Heart left ventricle (tissue), 16 donors: ENCODE measurements at regions not wholly inside any gene's neighbourhood (a gene's known extent, or its start where the extent isn't known, plus 50 kb on each side); places are given as distances from the start of the nearest gene placed in this dataset.

Experiments used
- ATAC-seq, 4 donors: fragments of 200-7000 bp; cut with Tn5 transposase; one replicate each; pipeline ENCODE4 v1.9.1; 2020 to 2022; ENCODE audit warnings: moderate library complexity in 4 of 4, mild to moderate bottlenecking in 3 of 4, moderate number of reproducible peaks in 1 of 4
- DNase-seq, 5 donors: peaks; one replicate each; pipeline ENCODE4 v3.0.0-alpha.2; 2020
- H3K27ac ChIP-seq, 12 donors: fragments of 200-600 bp; sonication (generic) in 4 of 12; one replicate each; pipeline versions ENCODE4 v1.5.0 to v1.8.0; 2016 to 2022; ENCODE audit warnings: mild to moderate bottlenecking in 2 of 12
- H3K27me3 ChIP-seq, 9 donors: fragments of 200-600 bp; sonication (generic) in 2 of 9; one replicate each; pipeline versions ENCODE4 v1.5.1 to v1.8.0; 2016 to 2022; ENCODE audit warnings: mild to moderate bottlenecking in 3 of 9
- H3K36me3 ChIP-seq, 9 donors: fragments of 200-600 bp; sonication (generic) in 2 of 9; one replicate each; pipeline versions ENCODE4 v1.5.0 to v1.8.0; 2018 to 2022; ENCODE audit warnings: mild to moderate bottlenecking in 2 of 9
- H3K4me1 ChIP-seq, 12 donors: fragments of 200-600 bp; sonication (generic) in 4 of 12; one replicate each; pipeline versions ENCODE4 v1.5.0 to v1.8.0; 2016 to 2022; ENCODE audit warnings: mild to moderate bottlenecking in 3 of 12
- H3K4me3 ChIP-seq, 12 donors: fragments of 200-600 bp; sonication (generic) in 4 of 12; one replicate each; pipeline versions ENCODE4 v1.5.0 to v1.8.0; 2017 to 2022; ENCODE audit warnings: mild to moderate bottlenecking in 9 of 12, moderate library complexity in 4 of 12
- H3K9me3 ChIP-seq, 12 donors: fragments of 200-600 bp; sonication (generic) in 4 of 12; one replicate each; pipeline versions ENCODE4 v1.5.0 to v1.8.0; 2016 to 2022; ENCODE audit warnings: mild to moderate bottlenecking in 1 of 12
- POLR2A ChIP-seq, 2 donors: fragments of 450-650 bp; IDR thresholded peaks; one replicate each; pipeline ENCODE4 v1.6.1; 2017; ENCODE audit warnings: antibody characterized with exemption in 2 of 2, mild to moderate bottlenecking in 2 of 2, moderate library complexity in 2 of 2
- WGBS, 4 donors: extraction: QIAGEN DNeasy Blood & Tissue Kit in 2 of 4; methylation state at CpG; one replicate each; pipeline versions ENCODE4 v1.1.5 to v1.1.7; 2013 to 2018; 5-methylcytosine and 5-hydroxymethylcytosine counted together
- intact Hi-C, 10 donors: fragments of 100-400 bp; cut with DNase I; formaldehyde crosslinking; loops; one replicate each; pipeline versions ENCODE4 v1.11.1 to v1.14.2; 2022
- TF ChIP-seq, protein P1 (sequence below), 12 donors: fragments of 200-600 bp; sonication (generic) in 4 of 12; IDR thresholded peaks; one replicate each; pipeline versions ENCODE4 v1.5.0 to v1.8.0; 2018 to 2022; ENCODE audit warnings: antibody characterized with exemption in 12 of 12, mild to moderate bottlenecking in 5 of 12
- donor health status: ischemic (EF 13 %, LVEDD 7.1; RV severe dilation, severe dysfunction).
- donor health status: healthy with polysubstance abuse.
- donor health status: DM: no; HTN: yes; CAD: no.
- donor health status: DM: no; HTN: no; CAD: no.
- donor health status: ischemic (EF 25% LVEDD 6.9; RV normal size, moderate dysfunction).
- donor health status: ischemic (EF 25% LVEDD 5.7; RV mildly dilated, moderate dysfunction).
- donor health status: healthy.
- donor health status: DM: yes; HTN: yes; CAD: no.
- donor health status: ischemic (EF 35%, LVEDD 5.7; RV mildly dilated, moderate dysfunction).
- donor health status: nonischemic (EF 11% LVEDD 7.7; RV severe dilation, severe dysfunction).
- donor health status: DM: yes; HTN: yes; CAD: no.
- donor health status: PGD.
- donor health status: ischemic (EF 29% LVEDD 5.4; RV normal size, mild dysfunction).
- donor health status: nonischemic (EF 23%, LVEDD 6.1; RV moderate dilation, normal function).

DNA sequence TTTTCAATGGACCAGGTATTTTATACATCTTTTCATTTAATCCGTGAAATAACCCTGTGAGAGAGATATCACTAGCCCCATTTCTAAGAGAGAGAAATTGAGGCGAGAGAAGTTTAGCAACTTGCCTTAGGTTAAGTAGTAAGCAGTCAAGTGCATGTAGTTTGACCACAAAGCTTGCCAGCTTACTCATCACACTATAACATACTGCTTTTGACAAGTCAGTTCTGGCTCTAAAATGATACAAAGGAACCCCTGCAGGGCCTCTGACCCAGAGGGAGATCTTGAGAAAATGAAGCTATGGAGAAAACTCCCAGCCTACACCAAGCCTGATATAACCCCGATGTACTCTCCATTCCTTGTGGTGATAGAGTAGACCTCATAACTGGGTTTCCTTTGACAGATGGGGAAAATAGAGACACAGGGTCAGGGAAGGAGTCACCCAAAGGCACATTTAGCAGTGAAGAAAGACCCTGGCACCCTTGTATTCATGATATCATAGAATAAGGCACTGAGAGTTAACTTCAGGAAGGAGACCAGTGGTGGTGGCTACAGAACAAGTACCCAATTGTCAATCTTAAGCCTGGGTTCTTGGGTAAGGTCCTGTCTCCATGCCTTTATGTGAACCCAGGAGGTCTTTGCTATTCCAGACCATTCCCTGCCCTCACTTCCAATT lies 60.2 kb upstream of the MSN start:
- intact Hi-C loops: loop anchor here in 1 of 10 donors (10.0 kb wide), 1 partner anchor 58 kb away; the partner anchor contains the start of gene MSN
- no peak overlapping the region for H3K27ac ChIP-seq
- H3K36me3 ChIP-seq: no peaks in the 10 kb centered on the region
- H3K27me3 ChIP-seq: peaks cover 0 to 6% (median 0%) of the 10 kb centered on the region in 9 donors
- 83 to 96% (median 87%) methylated on average over 3 of the region's 3 CpGs for WGBS, 4 donors
- no peaks in the 10 kb centered on the region for H3K9me3 ChIP-seq
- H3K4me3 ChIP-seq: no peak overlapping the region
- ATAC-seq: no peak
- TF ChIP-seq, protein P1, sequence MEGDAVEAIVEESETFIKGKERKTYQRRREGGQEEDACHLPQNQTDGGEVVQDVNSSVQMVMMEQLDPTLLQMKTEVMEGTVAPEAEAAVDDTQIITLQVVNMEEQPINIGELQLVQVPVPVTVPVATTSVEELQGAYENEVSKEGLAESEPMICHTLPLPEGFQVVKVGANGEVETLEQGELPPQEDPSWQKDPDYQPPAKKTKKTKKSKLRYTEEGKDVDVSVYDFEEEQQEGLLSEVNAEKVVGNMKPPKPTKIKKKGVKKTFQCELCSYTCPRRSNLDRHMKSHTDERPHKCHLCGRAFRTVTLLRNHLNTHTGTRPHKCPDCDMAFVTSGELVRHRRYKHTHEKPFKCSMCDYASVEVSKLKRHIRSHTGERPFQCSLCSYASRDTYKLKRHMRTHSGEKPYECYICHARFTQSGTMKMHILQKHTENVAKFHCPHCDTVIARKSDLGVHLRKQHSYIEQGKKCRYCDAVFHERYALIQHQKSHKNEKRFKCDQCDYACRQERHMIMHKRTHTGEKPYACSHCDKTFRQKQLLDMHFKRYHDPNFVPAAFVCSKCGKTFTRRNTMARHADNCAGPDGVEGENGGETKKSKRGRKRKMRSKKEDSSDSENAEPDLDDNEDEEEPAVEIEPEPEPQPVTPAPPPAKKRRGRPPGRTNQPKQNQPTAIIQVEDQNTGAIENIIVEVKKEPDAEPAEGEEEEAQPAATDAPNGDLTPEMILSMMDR (IDR thresholded peaks at IDR 0.05): no peak
- no peak for TF ChIP-seq POLR2A (IDR thresholded peaks at IDR 0.05)
- DNase-seq: no peak
- H3K4me1 ChIP-seq: peaks cover 0 to 32% (median 8%) of the 10 kb centered on the region in 12 donors

DNA sequence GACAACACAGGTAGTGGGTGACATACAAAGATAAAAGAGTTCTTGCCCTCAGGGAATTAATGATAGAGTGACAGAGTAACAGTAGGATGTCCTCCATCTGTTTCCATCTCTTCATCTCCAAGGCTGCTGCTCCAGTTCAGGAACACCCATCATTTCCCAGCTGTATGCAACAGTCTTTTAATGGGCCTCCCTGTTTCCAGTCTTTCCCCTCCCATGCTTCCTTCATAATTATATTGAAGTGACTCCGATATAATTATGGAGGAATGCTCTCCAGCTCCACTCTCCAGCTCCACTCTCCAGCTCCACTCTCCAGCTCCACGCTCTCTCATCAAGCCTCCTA lies 65.3 kb upstream of the MSN start:
- intact Hi-C loops: loop anchor here in 5 of 10 donors (5.0 to 10.0 kb wide), 3 partner anchors 35 to 63 kb away; partner anchors contain the start of gene MSN (in 1 of the 5)
- ATAC-seq: no peak
- Histone ChIP-seq H3K4me3 (no peak overlapping the region), H3K4me1 (peaks cover 0 to 47% (median 22%) of the 10 kb centered on the region in 12 donors), H3K9me3 (no peaks in the 10 kb centered on the region), H3K36me3 (no peaks in the 10 kb centered on the region), H3K27me3 (peaks cover 0 to 3% (median 0%) of the 10 kb centered on the region in 9 donors), H3K27ac (peak overlapping the region; percentile 64 to 94 (median 81))
- TF ChIP-seq, protein P1 (IDR thresholded peaks at IDR 0.05): no peak
- WGBS, 4 donors: 69 to 85% (median 76%) methylated on average over 2 of the region's 2 CpGs
- no peak for DNase-seq

DNA sequence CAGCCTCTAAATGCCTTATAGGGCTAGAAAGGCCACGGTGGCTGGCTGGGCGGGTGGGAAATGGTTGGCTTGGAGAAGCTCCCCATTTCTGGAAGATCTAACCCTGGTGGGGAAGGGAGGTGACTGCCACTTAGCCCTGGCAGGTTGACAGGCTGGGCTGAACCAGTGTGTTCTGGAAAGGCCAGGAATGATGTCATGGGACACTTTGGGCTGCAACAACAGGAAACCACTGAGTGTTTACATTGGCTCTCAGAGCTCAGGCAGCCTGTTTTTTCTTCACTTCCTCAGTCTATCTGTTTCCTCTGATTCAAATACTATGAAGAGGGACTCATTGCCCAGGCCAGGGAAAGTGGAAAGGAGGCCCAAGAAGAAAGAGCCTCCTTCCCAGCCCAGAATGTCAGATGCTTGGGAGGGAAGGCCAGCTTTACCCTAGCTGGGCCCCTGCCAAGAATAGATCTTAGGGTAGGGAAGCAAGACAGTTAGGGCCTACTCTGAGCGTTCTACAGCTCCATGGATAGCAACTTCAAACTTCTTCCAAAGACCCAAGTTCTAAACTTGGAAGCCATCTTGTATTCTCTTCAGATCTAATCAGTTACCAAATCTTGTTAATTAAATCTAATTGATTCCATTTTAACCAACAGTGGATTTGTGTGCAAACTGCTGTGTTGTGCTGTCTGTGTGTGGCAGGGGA lies 65.8 kb upstream of the MSN start:
- Histone ChIP-seq H3K9me3 (no peaks in the 10 kb centered on the region), H3K4me1 (peaks cover 0 to 52% (median 23%) of the 10 kb centered on the region in 12 donors), H3K36me3 (no peaks in the 10 kb centered on the region), H3K27me3 (no peaks in the 10 kb centered on the region), H3K4me3 (no peak overlapping the region), H3K27ac (peak overlapping the region; percentile 69 to 95 (median 84))
- TF ChIP-seq, protein P1 (IDR thresholded peaks at IDR 0.05): peak in 1 of 12 donors; percentile 36
- no peak for TF ChIP-seq POLR2A (IDR thresholded peaks at IDR 0.05)
- DNase-seq (peak; percentile 83 to 92 (median 89)), ATAC-seq (peak; percentile 93 to 98 (median 96))
- WGBS, 4 donors: 14 to 46% (median 44%) methylated on average over 3 of the region's 3 CpGs
- intact Hi-C loops: loop anchor here in 6 of 10 donors (1.0 to 10.0 kb wide), 4 partner anchors 34 to 63 kb away; partner anchors contain the start of gene MSN (in 1 of the 6)

DNA sequence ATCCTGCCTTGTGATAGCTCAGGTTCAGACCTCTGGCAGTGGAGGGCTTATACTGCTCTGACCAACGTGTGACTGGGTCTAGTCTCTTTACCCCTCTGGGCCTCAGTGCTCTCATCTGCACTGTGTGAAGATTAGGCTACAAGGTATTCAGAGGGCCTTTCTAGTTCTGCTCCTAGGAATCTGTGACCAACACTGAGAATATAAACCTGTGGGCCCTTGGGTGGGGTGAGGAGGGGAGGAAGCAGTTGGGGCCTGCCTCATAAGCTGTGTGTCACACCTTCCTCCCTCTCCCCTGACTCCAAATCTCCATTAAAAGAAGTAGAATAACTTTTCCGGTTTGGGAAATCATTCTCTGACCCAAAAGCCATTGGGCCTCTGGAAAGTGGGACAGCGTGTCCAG lies 66.3 kb upstream of the MSN start:
- intact Hi-C loops: loop anchor here in 6 of 10 donors (1.0 to 10.0 kb wide), 4 partner anchors 34 to 64 kb away; partner anchors contain the start of gene MSN (in 1 of the 6)

More for the DNA sequence above, 66.3 kb upstream of the MSN start:
- Histone ChIP-seq H3K9me3 (no peaks in the 10 kb centered on the region), H3K36me3 (no peaks in the 10 kb centered on the region), H3K4me3 (no peak overlapping the region), H3K27ac (peak overlapping the region; percentile 69 to 95 (median 84)), H3K27me3 (no peaks in the 10 kb centered on the region), H3K4me1 (peaks cover 0 to 57% (median 25%) of the 10 kb centered on the region in 12 donors)
- no peak for TF ChIP-seq POLR2A (IDR thresholded peaks at IDR 0.05)
- TF ChIP-seq, protein P1 (IDR thresholded peaks at IDR 0.05): no peak
- ATAC-seq (peak; percentile 39 to 72 (median 57)), DNase-seq (peak in 1 of 5 donors; percentile 29)
- WGBS, 4 donors: 37 to 55% (median 47%) methylated on average over 3 of the region's 3 CpGs
